ENCODE measurements at regions not wholly inside any gene's neighbourhood (a gene's known extent, or its start where the extent isn't known, plus 50 kb on each side); places are given as distances from the start of the nearest gene placed in this dataset.

GRCh38 chr4:42824278-42824977, 68.1 kb upstream of the GRXCR1 start:
- no peak for TF ChIP-seq CTCF (conservative IDR thresholded peaks at IDR 0.05; ENCODE audit: low read depth, low read length)
- no peak for DNase-seq (ENCODE audit: low read depth)
- no peak overlapping the region for H3K4me3 ChIP-seq (ENCODE audit: low read depth, low read length)

- H3K4me3 ChIP-seq (ENCODE audit: low read depth, low read length): no peak overlapping the region
- TF ChIP-seq CTCF (conservative IDR thresholded peaks at IDR 0.05; ENCODE audit: low read depth, low read length): no peak
- no peak for DNase-seq (ENCODE audit: low read depth)
Observed at GRCh38 chr4:42821230-42821629, 71.3 kb upstream of the GRXCR1 start.

GRCh38 chr4:42819863-42820514, 72.5 kb upstream of the GRXCR1 start:
- TF ChIP-seq CTCF (conservative IDR thresholded peaks at IDR 0.05; ENCODE audit: low read depth, low read length): no peak
- DNase-seq (ENCODE audit: low read depth): no peak
- H3K4me3 ChIP-seq (ENCODE audit: low read depth, low read length): no peak overlapping the region

GRCh38 chr4:42817913-42818312, 74.6 kb upstream of the GRXCR1 start:
- no peak for TF ChIP-seq CTCF (conservative IDR thresholded peaks at IDR 0.05; ENCODE audit: low read depth, low read length)
- H3K4me3 ChIP-seq (ENCODE audit: low read depth, low read length): no peak overlapping the region
- DNase-seq (ENCODE audit: low read depth): no peak

- DNase-seq (ENCODE audit: low read depth): no peak
Observed at GRCh38 chr4:42816880-42817400, 75.6 kb upstream of the GRXCR1 start.

GRCh38 chr4:42816189-42816879, 76.2 kb upstream of the GRXCR1 start:
- no peak for DNase-seq (ENCODE audit: low read depth)
- no peak for TF ChIP-seq CTCF (conservative IDR thresholded peaks at IDR 0.05; ENCODE audit: low read depth, low read length)
- no peak overlapping the region for H3K4me3 ChIP-seq (ENCODE audit: low read depth, low read length)

More at GRCh38 chr4:42816880-42817400, 75.6 kb upstream of the GRXCR1 start:
- no peak for TF ChIP-seq CTCF (conservative IDR thresholded peaks at IDR 0.05; ENCODE audit: low read depth, low read length)
- no peak overlapping the region for H3K4me3 ChIP-seq (ENCODE audit: low read depth, low read length)
